Stimulated activated CD8-positive, alpha-beta memory T cell treated with anti-CD3 and anti-CD28 coated beads, Interleukin-15, amount 100 ng/mL, for 1 hour (primary cell): ENCODE measurements at regions not wholly inside any gene's neighbourhood (a gene's known extent, or its start where the extent isn't known, plus 50 kb on each side); places are given as distances from the start of the nearest gene placed in this dataset.
"Not testable (repeated sequence)": the region's sequence is repeated elsewhere in the genome, so short reads cannot be mapped to it uniquely, and the experiment has no call there.

Experiments used
- DNase-seq: peaks from one replicate; pipeline ENCODE4 v3.0.0-alpha.2; 2020; ENCODE audit warnings: low read depth

DNA sequence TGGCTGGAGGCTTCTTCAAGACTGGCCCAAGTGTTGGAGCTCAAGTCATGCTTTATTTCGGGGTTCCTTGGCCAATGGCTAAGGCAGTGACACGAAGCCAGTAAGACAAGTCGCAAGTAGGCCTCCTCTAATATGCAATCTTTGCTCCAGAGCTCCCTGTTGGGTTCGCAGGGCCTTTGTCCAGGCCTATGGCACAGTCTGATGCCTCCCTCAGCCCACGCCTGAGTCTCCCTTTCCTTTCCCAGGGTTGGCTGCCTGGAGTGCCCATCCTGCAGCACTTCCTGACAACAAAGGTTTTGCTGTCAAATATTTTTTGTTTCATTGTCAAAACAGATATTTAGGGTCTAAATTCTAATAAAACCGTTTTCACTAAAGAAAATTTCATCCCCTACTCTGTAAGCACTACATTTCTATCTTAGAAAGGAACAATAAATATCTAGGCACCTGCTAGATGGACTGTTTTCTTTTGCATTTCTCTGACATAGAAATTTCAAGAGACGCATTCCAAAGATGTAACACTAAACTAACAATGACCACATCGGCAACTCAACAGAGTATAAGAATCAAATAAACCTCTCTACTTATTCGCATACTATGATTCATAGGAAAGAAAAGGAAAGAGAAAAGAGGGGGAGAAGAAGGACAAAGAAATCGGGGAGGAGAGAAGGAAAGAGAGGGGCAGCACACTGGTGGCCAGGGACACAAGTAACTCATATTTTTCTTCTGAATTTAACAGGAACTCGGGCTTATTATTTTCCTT lies 393.1 kb upstream of the ATP11B start:
- no peak for DNase-seq

DNA sequence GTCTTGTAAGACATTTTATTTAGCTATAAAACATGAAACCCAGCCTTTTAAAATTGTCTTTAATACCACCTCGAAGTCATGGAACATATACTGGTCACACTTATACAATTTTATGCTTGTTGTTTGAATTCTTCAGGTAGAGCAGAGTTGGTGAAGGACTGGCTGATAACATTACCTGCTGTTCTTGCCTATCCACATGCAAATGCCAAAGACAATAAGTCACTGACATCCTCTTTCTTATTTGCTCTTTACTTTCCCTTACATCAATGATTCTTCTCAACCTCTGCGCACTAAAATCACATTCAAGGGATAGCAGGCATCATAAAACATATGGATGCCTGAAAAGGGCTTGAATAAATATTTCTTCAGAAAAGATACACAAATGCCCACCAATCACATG lies 392.5 kb upstream of the ATP11B start:
- no peak for DNase-seq

DNA sequence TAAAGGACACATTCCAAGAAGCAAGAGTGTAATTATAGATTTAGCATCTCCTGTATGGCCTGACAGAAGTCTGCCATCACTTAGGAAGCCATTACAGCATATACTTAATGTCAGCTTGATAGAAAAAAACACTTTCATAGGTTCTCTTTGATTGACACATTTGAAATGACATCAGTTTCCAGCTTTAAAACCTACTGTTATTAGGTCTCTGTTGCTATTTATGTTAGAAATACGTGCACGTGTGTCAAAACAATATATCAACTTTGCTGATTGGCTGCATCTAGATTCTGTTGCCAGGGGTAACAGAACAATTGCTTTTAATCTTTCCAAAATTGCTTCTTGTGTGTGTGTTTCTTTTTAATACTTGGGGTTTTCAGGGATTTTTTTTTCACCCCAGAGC lies 389.3 kb upstream of the ATP11B start:
- no peak for DNase-seq

DNA sequence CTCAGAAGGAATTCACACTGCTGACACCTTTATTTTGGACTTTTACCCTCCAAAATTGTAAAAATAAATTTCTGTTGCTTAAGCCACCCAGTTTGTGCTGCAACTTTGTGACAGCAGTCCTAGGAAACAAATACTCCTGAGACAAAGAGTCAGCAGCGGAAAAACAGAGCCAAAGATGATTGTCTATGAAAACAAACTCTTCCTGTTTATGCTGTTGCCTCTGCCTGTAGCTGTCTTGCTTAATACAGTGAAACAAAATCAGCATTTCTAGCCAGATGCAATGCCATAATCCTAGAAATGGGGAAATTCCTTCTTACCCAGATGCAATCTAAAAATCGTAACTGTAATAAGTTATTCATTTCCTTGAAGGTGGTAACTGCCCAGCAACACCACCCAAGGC lies 387.5 kb upstream of the ATP11B start:
- DNase-seq, result no peak

DNA sequence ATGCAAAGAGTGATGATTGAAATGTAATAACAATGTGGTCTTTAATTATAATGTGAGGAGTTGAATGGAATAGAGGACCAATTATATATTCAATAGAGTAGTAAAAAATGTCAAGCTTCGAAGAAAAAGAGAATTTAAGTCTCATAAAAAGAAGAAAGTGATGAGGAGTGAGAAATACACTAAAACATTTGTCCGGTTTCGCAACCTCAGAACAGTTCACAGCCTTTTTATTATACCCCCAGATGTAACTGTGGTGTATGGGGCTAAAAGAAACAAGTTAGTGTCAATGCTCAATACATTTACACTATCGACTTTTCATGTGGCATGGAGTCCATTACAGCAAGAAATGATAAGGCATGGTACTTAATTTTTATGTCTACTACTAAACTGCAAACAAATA lies 386.5 kb upstream of the ATP11B start:
- DNase-seq, result no peak

DNA sequence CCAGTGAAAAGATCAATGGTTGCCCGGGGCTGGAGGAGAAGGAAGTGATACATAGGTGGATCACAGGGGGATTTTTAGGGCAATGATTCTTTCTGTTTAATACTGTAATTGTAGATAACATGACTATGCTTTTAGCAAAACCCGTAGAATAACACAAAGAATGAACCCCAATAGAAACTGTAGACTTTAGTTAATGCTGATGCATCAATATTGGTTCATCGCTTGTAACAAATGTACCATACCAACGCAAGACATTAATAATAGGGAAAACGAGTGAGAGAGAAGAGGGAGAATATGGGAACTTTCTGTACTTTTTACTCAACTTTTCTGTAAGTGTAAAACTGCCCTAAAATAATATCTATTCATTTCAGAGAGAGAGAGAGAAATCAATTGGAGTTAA lies 383.3 kb upstream of the ATP11B start:
- DNase-seq, result no peak

DNA sequence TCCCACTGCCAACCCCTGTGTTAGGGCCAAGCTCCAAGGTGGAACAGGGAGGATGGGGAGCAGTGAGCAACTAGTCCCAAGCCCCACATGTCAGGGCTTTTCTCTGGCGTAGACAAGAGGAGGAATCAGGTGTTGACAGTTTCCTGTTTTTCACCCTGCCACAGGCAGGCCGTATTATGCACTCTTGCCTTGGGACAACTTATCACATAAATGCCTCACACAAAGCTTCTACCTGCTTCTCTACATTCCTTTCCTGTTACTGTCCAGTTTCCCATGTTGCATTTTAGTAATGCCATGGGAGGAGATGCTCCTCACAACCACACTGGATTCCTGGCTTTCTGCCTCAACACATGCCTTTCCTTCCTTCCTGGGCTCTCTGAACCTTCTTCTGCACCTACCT lies 381.2 kb upstream of the ATP11B start:
- no peak for DNase-seq

DNA sequence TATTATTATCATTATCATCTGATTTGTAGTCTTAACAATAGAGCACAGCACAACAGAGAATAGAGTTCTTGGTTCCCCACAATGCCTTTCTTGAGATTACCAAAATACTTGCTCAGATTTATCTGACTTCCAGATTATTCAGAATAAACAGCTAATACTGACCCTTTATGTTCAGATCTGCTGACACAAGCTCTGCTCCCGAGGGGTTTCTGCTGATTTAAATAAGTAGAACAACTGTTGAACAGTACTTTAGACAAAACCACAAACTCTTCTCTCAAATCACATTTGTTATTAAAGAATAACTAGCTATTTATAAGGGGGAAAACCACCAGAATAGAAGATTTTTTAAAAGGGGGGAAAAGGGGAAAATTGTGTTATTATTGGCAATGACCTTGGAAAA lies 380.2 kb upstream of the ATP11B start:
- no peak for DNase-seq

DNA sequence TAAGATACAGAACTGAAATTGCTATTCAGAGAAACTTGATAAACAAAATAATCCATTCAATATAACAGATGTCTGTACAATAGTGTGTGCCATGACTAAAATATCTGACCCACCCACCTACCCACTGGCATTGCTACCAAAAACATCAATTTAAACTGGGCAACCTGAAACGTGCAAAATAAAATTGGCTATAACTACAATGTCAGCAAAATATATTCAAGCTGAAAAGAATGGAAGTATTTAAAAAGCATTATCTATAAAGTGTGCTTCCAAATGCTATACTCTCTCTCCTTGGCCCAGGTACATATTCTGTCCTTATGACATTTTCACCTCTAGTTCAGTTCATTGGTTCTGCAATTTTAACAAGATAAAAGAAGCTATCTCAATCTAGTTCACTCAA lies 379.6 kb upstream of the ATP11B start:
- no peak for DNase-seq

DNA sequence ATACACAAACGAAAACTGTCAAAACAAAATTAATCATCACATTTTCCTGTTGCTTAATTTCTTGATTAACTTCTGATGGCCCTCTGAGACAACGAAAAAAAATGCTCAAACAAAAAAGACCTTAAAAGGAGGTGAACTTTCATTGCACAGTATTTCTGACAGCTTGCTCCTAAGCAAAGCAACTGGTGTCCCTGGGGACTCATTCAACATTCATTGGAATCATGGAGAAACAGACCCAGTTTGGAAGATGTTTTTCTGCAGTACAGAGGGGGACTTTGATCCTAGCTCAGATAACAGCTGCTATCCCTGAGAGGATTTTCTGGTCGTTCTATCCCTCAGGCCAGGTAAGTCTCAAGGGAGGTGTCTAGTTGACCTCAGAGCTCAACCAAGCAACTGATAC lies 378.7 kb upstream of the ATP11B start:
- DNase-seq, result no peak

DNA sequence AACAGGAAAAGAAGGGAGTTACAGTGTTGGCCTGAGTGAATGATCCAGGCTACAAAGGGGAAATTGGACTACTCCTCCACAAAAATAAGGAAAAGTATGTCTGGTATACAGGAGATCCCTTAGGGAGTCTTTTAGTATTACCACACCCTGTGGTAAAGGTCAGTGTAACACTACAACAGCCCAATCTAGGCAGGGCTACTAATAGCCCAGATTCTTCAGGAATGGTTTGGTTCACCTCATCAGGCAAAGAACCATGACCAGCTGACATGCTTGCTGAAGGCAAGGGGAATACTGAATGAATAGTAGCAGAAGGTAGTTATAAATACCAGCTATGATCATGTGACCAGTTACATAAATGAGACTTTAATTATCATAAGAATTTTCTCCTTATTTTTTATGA lies 372.6 kb upstream of the ATP11B start:
- no peak for DNase-seq

DNA sequence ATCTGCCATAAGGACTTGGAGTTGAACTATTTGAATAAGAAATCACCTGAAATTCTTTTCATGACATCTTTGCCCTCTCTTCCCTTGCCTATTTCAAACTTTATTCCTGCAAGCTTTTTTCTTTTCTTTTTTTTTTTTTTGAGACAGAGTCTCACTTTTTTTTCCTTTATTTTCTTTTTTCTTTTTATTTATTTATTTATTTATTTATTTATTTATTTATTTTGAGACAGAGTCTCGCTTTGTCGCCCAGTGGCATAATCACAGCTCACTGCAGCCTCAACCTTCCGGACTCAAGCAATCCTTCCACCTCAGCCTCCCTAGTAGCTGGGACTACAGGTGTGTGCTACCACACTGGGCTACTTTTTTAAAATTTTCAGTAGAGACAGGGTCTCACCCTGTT lies 369.3 kb upstream of the ATP11B start:
- DNase-seq, result no peak

DNA sequence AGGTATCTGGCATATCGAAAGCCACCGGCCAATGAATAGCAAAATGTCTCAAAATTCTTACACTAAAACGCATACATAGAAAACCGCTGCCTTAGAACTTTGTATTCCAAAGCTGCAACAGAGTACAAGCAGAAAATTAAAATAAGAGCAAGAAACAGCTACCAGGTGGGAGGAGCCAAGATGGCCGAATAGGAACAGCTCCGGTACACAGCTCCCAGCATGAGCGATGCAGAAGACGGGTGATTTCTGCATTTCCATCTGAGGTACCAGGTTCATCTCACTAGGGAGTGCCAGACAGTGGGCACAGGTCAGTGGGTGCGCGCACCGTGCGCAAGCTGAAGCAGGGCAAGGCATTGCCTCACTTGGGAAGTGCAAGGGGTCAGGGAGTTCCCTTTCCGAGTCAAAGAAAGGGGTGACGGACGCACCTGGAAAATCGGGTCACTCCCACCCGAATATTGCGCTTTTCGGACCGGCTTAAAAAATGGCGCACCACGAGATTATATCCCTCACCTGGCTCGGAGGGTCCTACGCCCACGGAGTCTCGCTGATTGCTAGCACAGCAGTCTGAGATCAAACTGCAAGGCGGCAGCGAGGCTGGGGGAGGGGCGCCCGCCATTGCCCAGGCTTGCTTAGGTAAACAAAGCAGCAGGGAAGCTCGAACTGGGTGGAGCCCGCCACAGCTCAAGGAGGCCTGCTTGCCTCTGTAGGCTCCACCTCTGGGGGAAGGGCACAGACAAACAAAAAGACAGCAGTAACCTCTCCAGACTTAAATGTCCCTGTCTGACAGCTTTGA lies 367.2 kb upstream of the ATP11B start:
- not testable (repeated sequence) for DNase-seq

DNA sequence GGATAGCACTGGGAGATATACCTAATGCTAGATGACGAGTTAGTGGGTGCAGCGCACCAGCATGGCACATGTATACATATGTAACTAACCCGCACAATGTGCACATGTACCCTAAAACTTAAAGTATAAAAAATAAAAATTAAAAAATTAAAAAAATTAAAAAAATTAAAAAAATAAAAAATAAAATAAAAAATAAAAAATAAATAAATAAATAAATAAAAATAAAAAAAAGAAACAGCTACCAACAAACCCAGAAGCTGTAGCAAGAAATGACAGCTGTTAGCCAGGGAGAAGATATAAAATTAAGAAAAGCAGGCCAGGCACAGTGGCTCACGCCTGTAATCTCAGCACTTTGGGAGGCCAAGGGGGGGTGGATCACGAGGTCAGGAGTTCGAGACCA lies 361.3 kb upstream of the ATP11B start:
- DNase-seq, result not testable (repeated sequence)

DNA sequence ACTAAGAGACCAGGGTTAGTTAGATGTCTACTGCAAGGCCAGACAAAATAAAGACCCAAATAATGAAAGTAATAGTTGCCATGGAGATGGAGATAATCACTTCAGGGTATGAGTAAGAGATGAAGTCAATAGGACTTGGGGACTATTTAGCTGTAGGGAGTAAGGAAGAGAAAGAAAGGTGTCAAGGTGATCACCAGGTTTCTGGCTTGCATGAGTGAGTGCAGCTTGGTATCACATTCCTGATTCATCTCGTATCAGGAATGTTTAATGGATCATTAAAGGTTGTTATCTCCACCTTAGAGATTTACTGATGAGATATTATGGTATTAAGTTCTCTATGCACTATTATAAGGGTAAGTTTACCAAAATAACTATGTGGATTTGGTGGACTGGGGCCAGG lies 357.4 kb upstream of the ATP11B start:
- no peak for DNase-seq

DNA sequence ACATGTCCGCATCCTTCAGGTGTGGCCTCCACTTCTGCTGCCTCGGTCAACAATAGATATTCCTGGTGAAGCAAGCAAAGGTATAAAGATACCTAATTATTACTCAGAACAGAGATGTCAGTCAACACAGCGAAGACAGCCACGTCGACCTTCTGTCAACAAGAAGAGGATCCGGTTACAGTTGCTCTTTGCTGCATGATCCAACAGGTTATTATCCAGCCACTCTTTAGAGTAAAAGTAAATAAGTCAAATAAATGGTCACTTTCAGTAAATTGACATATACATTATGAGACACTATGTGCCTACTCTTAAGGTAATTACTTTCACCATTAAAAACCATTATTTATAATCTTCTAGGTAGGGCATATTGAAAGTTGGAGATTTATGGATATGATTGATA lies 356.8 kb upstream of the ATP11B start:
- no peak for DNase-seq

DNA sequence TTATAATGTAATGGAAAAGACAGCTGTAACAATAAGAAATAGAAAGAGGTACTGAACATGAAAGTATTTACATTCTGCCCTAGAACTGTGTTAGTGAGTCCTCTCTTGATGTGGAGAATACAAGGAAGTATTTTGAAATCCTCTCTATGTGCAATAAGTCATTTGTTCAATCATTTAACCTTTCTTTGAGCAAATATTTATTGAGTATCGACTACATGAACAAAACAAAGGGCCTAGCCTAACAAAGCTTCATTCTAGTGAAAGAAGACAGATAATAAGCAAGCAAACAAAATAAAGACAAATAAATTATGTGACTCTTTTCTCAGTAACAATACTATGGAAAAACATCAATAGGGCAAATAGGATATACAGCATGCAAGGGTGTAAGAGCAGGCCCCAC lies 354.9 kb upstream of the ATP11B start:
- DNase-seq, result no peak

DNA sequence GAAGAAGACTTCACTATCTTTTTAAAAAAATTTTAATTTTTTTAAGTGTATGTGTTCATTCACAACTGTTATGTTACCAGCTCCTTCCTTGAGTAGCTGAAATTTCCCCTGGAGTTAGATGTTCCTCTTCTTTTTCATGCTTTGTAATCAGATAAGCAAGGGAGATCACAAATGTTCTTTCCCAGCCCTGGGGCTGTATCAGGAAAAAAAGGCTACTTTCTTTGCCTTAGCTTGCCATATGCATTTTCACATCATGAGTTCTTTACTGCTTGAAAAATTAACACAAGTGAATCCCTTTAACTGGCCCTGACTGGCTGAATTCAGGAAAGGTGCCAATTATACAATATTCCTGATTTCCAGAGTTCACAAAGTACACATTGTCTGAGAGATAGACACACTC lies 353.2 kb upstream of the ATP11B start:
- DNase-seq, result no peak

DNA sequence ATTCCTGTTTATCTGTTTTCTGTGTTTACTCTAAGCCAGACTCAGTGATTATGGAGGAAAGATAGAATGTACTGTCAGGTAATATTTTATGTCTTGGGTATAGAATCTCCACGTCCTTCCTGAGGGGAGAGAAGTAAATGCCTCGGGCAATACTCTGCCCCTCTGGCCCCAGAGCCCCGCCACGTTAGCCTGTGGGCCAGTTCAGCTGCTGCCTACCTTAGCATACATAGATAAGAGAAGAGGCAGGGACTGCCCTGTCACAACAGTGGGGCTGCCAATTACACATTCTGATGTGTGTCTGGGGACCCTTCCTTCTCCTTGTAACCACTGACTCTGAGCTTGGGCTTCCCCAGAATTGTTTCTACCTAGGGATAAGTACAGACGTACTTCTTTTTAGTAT lies 347.7 kb upstream of the ATP11B start:
- DNase-seq, result no peak

DNA sequence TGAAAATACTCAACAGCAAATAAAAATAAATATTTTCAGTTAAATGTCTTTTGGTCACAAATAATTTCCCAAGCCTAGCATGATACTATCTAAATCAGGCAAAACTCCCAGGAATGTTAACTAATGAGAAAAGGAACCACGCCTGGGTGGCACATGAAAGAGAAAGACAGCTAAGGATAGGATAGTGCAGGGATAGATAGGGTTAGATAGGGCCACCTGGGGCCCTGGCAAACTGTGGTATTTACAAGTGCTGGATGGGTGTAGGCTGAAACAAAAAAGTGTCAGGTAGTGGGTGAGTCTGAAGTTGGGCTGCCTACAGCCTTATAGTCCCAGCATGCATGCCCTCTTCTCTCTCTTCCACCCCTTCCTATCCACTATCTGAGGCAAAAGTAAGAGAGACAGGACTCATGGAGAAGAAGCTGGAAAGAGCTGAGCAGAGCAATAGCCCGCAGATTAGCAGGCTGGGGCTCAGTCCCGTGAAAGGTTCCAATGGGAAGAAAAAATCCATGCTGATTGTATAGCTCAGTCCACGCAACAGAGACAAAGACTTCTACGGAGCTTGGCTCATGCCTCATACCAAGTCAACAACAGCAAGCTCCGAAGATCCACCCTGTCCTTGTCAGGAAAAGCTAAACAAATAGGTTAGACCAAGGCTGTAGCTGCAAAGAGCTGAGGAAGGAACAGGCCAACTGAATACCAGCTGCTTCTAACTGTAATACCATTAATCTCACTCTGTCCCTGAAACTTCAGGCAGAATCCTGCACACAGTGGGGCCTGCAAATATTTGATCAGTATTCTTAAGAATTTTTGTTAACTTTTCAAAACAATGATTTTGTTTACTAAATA lies 342.1 kb upstream of the ATP11B start:
- no peak for DNase-seq

DNA sequence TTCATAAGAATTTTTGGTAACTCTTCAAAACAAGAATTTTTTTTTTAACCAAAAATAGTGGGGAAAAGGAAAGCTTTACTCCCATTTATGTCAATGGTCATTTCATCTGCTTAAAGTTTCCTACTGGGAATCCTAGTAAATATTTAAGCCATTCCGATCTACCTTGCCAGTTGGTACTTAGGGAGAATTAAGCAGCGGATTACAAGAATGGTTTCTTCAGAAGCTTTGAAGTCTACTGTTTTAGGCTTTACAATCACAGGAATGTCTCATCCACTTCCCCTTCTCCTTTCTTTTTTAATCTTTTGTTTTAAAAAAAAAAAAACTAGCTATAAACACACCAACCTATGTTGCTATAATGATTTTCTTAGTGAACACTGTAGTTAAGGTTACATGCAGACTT lies 341.4 kb upstream of the ATP11B start:
- DNase-seq, result no peak

DNA sequence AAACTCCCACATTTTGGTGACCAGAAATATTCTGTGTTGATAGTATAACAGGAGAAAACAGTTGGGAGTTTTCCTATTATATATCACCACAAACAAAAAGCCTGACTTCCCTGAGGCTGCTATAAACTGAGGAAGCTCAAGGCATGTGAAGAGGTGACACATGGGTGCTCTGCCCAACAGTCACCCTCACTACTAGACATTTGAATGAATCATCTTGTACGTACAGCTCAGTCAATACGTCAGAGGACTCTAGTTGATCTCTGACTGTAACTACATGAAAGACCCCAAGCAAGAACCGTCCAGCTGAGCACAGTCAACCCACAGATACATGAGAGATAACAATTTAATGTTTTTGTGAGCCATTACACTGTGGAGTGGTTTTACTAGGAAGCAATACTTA lies 338.3 kb upstream of the ATP11B start:
- no peak for DNase-seq

DNA sequence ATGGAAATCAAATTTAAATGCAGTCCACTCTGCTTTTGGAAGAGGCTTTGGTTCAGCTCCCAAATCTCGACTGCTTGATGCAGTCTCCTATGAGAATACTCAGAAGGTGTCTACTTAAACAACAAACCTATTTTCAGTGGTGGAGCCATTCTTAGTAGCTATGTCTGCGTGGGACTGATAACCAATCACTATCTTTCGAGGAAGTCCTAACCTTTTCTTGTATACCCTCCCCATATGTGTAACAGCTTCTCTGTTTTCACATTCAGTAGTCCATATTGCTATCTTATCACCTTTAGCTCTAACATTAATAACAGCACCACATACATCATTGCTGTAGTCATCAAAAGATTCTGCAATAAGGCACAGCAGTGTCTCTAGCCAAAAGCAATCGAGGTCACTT lies 333.0 kb upstream of the ATP11B start:
- DNase-seq, result no peak
